ENCODE measurements at regions not wholly inside any gene's neighbourhood (a gene's known extent, or its start where the extent isn't known, plus 50 kb on each side); places are given as distances from the start of the nearest gene placed in this dataset.
A peak's percentile ranks its signal among the peaks of the same experiment; 100 is the strongest.

DNA sequence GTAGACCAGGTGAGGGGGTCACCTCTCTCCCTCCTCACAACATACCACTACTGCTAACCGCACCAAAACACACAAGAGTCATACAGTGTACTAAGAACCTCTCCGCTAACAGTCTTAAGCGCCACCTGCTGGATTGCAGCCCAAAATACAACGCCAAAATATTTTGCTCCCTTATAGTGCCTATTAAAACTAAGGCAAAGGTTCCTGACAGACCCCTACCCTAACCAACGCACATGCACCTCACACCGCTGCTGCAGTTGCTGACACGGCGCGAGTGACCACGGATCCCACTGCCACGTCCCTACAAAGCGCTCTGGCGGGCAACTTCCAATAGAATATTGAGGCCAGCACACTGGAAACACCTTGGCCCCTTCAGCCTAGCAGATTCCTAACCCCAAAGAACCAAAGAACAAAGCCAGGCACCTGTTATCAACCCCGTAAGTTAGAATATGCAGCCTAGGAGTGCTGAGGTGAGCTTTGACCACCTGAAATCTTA, 563.6 kb upstream of the SEMA3D start:
- TF ChIP-seq, protein P1, sequence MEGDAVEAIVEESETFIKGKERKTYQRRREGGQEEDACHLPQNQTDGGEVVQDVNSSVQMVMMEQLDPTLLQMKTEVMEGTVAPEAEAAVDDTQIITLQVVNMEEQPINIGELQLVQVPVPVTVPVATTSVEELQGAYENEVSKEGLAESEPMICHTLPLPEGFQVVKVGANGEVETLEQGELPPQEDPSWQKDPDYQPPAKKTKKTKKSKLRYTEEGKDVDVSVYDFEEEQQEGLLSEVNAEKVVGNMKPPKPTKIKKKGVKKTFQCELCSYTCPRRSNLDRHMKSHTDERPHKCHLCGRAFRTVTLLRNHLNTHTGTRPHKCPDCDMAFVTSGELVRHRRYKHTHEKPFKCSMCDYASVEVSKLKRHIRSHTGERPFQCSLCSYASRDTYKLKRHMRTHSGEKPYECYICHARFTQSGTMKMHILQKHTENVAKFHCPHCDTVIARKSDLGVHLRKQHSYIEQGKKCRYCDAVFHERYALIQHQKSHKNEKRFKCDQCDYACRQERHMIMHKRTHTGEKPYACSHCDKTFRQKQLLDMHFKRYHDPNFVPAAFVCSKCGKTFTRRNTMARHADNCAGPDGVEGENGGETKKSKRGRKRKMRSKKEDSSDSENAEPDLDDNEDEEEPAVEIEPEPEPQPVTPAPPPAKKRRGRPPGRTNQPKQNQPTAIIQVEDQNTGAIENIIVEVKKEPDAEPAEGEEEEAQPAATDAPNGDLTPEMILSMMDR (conservative IDR thresholded peaks at IDR 0.05 in 1 of 2, IDR thresholded peaks at IDR 0.05 in 1 of 2; ENCODE audit: low read depth in 1 of 2, low read length in 2 of 2) = peak; percentile 62 to 80
- no peak for TF ChIP-seq EZH2 (IDR thresholded peaks at IDR 0.05; ENCODE audit: low read length, missing control alignments)
